Choroid plexus epithelial cell (primary cell): ENCODE measurements at regions not wholly inside any gene's neighbourhood (a gene's known extent, or its start where the extent isn't known, plus 50 kb on each side); places are given as distances from the start of the nearest gene placed in this dataset.
A peak's percentile ranks its signal among the peaks of the same experiment; 100 is the strongest.

Experiments used
- DNase-seq: peaks from one replicate; pipeline ENCODE4 v3.0.0-alpha.2; 2010; ENCODE audit warnings: low read depth
- H3K4me3 ChIP-seq: 2 replicates; pipeline ENCODE4 v1.5.1; 2011; ENCODE audit warnings: low read depth, mild to moderate bottlenecking, control low read depth, low read length, moderate library complexity
- CTCF ChIP-seq: conservative IDR thresholded peaks from 2 replicates; pipeline ENCODE4 v1.5.1; 2011; ENCODE audit warnings: low read depth, mild to moderate bottlenecking, control low read depth, inconsistent platforms, low read length, moderate library complexity

DNA sequence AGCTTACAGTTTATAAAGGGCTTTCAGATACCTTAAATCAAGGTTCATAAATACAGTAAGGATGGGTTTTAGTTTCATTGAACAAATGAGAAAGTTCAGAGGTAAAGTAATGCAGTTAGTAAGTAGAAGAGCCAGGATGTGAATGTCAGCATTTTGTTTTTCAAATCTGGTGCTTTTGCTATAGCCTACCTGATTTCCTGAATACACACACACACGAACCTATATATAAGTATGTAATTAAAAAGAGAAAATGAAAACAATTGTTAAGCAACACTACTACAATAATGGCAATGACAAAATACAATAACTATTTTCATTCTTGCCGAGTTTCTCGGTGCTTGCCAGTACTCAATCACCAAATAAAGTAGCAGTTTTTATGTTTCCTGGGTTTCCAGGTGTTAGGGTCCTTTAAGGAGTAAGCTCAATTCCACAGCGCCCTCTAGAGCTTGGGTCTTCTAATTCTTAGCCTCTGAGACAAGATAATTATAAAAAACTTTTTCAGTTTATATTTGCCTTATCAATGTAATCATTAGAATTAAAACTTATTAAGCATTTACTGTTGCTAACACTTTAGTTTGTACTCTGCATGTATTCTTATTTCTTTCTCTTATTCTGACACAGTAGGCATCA is 512.9 kb upstream of the ACVR2A start:
- peak; percentile 72 for TF ChIP-seq CTCF
- DNase-seq, result peak; percentile 69
- no peak overlapping the region for H3K4me3 ChIP-seq

DNA sequence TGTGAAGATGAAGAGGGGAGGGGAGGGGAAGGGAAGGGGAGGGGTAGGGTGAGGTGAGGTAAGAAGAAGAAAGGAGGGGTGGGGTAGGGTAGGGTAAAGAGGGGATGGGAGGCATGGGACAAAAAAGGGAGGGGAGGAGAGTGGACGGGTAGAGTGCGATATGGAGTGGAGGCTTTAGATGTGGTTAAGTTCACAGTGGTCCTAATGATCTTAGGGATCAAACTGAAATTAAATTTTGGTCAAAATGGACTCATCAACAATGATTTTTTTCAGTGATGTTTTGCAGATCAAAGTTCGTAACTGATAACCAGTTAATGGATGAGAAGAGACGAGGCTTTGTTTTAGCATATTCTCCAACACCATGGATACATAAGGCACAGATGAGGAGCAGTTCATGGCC is 513.9 kb upstream of the ACVR2A start:
- no peak for TF ChIP-seq CTCF
- H3K4me3 ChIP-seq, result no peak overlapping the region
- DNase-seq, result no peak

- H3K4me3 ChIP-seq, result no peak overlapping the region
- TF ChIP-seq CTCF, result no peak
- DNase-seq, result peak; percentile 11
These were observed 517.2 kb upstream of the ACVR2A start for GRCh38 chr2:147327613-147328012.

DNA sequence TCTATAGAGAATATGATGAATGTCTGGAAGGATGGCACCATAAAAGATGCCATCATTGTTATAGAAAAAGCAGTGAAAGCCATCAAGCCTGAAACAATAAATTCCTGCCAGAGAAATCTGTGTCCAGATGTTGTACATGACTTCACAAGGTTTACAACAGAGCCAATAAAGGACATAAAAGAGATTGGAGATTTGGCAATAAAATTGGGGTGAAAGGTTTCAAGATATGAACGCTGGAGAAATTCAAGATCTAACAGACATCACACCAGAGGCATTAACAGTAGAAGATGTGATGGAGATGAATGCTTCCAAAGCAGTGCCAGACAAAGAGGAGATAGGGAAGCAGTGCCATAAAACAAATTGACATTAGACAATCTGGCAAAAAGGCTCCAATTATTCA is 518.8 kb upstream of the ACVR2A start:
- TF ChIP-seq CTCF, result no peak
- DNase-seq, result no peak
- H3K4me3 ChIP-seq, result no peak overlapping the region

- H3K4me3 ChIP-seq, result no peak overlapping the region
- DNase-seq, result no peak
- no peak for TF ChIP-seq CTCF
These were observed 524.7 kb upstream of the ACVR2A start for GRCh38 chr2:147320146-147320545.

- TF ChIP-seq CTCF, result no peak
- no peak for DNase-seq
- H3K4me3 ChIP-seq, result no peak overlapping the region
These were observed 533.8 kb upstream of the ACVR2A start for GRCh38 chr2:147311058-147311430.

GRCh38 chr2:147310335-147311057 is 534.3 kb upstream of the ACVR2A start:
- no peak for TF ChIP-seq CTCF

More at GRCh38 chr2:147310335-147311057, 534.3 kb upstream of the ACVR2A start:
- no peak for DNase-seq
- no peak overlapping the region for H3K4me3 ChIP-seq
